Keratinocyte (primary cell): ENCODE measurements at regions not wholly inside any gene's neighbourhood (a gene's known extent, or its start where the extent isn't known, plus 50 kb on each side); places are given as distances from the start of the nearest gene placed in this dataset.

Source experiments
- DNase-seq: peaks from one replicate; pipeline ENCODE4 v3.0.0-alpha.2; 2011; ENCODE audit warnings: low read depth, missing footprints, low spot score
- FAIRE-seq: peaks from 2 replicates; lab custom pipeline; 2011; peaks lifted over from hg19 to GRCh38; lab: Jason Lieb, UNC
- H2AFZ ChIP-seq: 2 replicates; pipeline ENCODE4 v1.6.0; 2012; ENCODE audit warnings: low read length, control low read depth, inconsistent platforms; ENCODE audit not compliant: control insufficient read depth
- H3K27ac ChIP-seq: 2 replicates; pipeline ENCODE4 v1.5.1; 2011; ENCODE audit warnings: low read length; ENCODE audit not compliant: control insufficient read depth, insufficient read depth
- H3K27me3 ChIP-seq: 3 replicates; pipeline ENCODE4 v1.6.0; 2011; ENCODE audit warnings: low read length; ENCODE audit not compliant: control insufficient read depth, insufficient read depth; ENCODE audit errors: extremely low read depth
- H3K36me3 ChIP-seq, 2 experiments: 2 replicates in 1 of 2; 3 replicates in 1 of 2; pipeline ENCODE4 v1.5.1; 2011; ENCODE audit warnings: low read length in 2 of 2, mild to moderate bottlenecking in 1 of 2; ENCODE audit not compliant: control insufficient read depth in 2 of 2, insufficient read depth in 2 of 2; ENCODE audit errors: extremely low read depth in 1 of 2
- H3K4me1 ChIP-seq: 3 replicates; pipeline ENCODE4 v1.5.1; 2011; ENCODE audit warnings: low read length; ENCODE audit not compliant: control insufficient read depth, insufficient read depth; ENCODE audit errors: extremely low read depth
- H3K4me2 ChIP-seq: 3 replicates; pipeline ENCODE4 v1.6.0; 2011; ENCODE audit warnings: low read depth, low read length; ENCODE audit not compliant: control insufficient read depth, insufficient read depth; ENCODE audit errors: extremely low read depth
- H3K4me3 ChIP-seq, 3 experiments: fragments of 200-600 bp in 1 of 3; sonication (generic) in 1 of 3; 2 replicates in 2 of 3; 3 replicates in 1 of 3; pipeline ENCODE4 v1.5.1; 2011 to 2016; ENCODE audit warnings: low read length in 3 of 3, mild to moderate bottlenecking in 3 of 3, control low read depth in 2 of 3, inconsistent platforms in 1 of 3, low read depth in 1 of 3, mixed read lengths in 1 of 3, mixed run types in 1 of 3, moderate library complexity in 1 of 3; ENCODE audit not compliant: control insufficient read depth in 2 of 3, insufficient read depth in 2 of 3; ENCODE audit errors: extremely low read depth in 1 of 3
- H3K79me2 ChIP-seq: 2 replicates; pipeline ENCODE4 v1.6.0; 2012; ENCODE audit warnings: low read length; ENCODE audit not compliant: control insufficient read depth, insufficient read depth
- H3K9ac ChIP-seq: 3 replicates; pipeline ENCODE4 v1.6.0; 2011; ENCODE audit warnings: low read length; ENCODE audit not compliant: control insufficient read depth, insufficient read depth; ENCODE audit errors: extremely low read depth
- H3K9me1 ChIP-seq: 3 replicates; pipeline ENCODE4 v1.6.0; 2011; ENCODE audit warnings: low read length; ENCODE audit not compliant: control insufficient read depth, insufficient read depth; ENCODE audit errors: extremely low read depth
- H3K9me3 ChIP-seq: 2 replicates; pipeline ENCODE4 v1.5.1; 2012; ENCODE audit warnings: low read depth, low read length; ENCODE audit not compliant: control insufficient read depth
- H4K20me1 ChIP-seq: 3 replicates; pipeline ENCODE4 v1.6.0; 2011; ENCODE audit warnings: low read length; ENCODE audit not compliant: control insufficient read depth, insufficient read depth; ENCODE audit errors: extremely low read depth
- CTCF ChIP-seq, 3 experiments: IDR thresholded peaks in 1 of 3; conservative IDR thresholded peaks in 1 of 3; optimal IDR thresholded peaks in 1 of 3; 2 replicates in 2 of 3; 3 replicates in 1 of 3; pipeline versions ENCODE3 to v1.5.1; 2011; ENCODE audit warnings: low read length in 3 of 3, mild to moderate bottlenecking in 3 of 3, moderate library complexity in 2 of 3, control low read depth in 1 of 3, inconsistent platforms in 1 of 3; ENCODE audit not compliant: insufficient read depth in 2 of 3; ENCODE audit errors: extremely low read depth in 1 of 3
- EZH2 ChIP-seq: IDR thresholded peaks from one replicate; pipeline ENCODE4 v1.6.1; 2012; ENCODE audit warnings: inconsistent platforms, mild to moderate bottlenecking, low read length, moderate library complexity
- dilution Hi-C: fragments of 300-500 bp; cut with MboI; formaldehyde crosslinking; loops from one replicate; pipeline ENCODE4 v1.7.0; 2020; ENCODE audit warnings: low sequenced_read_pairs; ENCODE audit not compliant: extremely low pct_ligation_motif_present

- Histone ChIP-seq H2AFZ (no peak overlapping the region), H3K79me2 (no peaks in the 10 kb centered on the region), H4K20me1 (no peaks in the 10 kb centered on the region), H3K27ac (no peak overlapping the region), H3K9me1 (no peaks in the 10 kb centered on the region), H3K27me3 (no peaks in the 10 kb centered on the region), H3K36me3 (no peaks in the 10 kb centered on the region), H3K4me1 (no peaks in the 10 kb centered on the region), H3K4me2 (no peak overlapping the region), H3K9ac (no peak overlapping the region), H3K4me3 (no peak overlapping the region), H3K9me3 (no peaks in the 10 kb centered on the region)
- DNase-seq (no peak), FAIRE-seq (no peak)
- dilution Hi-C loops, result no loop called here
- TF ChIP-seq EZH2 (no peak), CTCF (optimal IDR thresholded peaks at IDR 0.05 in 1 of 3, IDR thresholded peaks at IDR 0.05 in 1 of 3, conservative IDR thresholded peaks at IDR 0.05 in 1 of 3; ENCODE audit: extremely low read depth in 1 of 3, insufficient read depth in 2 of 3, low read length in 3 of 3) (no peak)
These were observed 956.7 kb upstream of the SEL1L start for GRCh38 chr14:82490397-82490796.

GRCh38 chr14:82492157-82492556, 958.5 kb upstream of the SEL1L start:
- dilution Hi-C loops, result no loop called here
- Histone ChIP-seq H3K4me1 (no peaks in the 10 kb centered on the region), H3K9ac (no peak overlapping the region), H3K9me3 (no peaks in the 10 kb centered on the region), H3K27ac (no peak overlapping the region), H3K36me3 (no peaks in the 10 kb centered on the region), H3K79me2 (no peaks in the 10 kb centered on the region), H4K20me1 (no peaks in the 10 kb centered on the region), H3K4me2 (no peak overlapping the region), H2AFZ (no peak overlapping the region), H3K9me1 (no peaks in the 10 kb centered on the region), H3K4me3 (no peak overlapping the region), H3K27me3 (no peaks in the 10 kb centered on the region)
- DNase-seq, result no peak
- TF ChIP-seq CTCF (optimal IDR thresholded peaks at IDR 0.05 in 1 of 3, IDR thresholded peaks at IDR 0.05 in 1 of 3, conservative IDR thresholded peaks at IDR 0.05 in 1 of 3; ENCODE audit: extremely low read depth in 1 of 3, insufficient read depth in 2 of 3, low read length in 3 of 3) (no peak), EZH2 (no peak)
- FAIRE-seq, result no peak
